Neural cell (in vitro differentiated cells): ENCODE measurements at regions not wholly inside any gene's neighbourhood (a gene's known extent, or its start where the extent isn't known, plus 50 kb on each side); places are given as distances from the start of the nearest gene placed in this dataset.

ENCODE experiments used
- CTCF ChIP-seq: fragments of 450-650 bp; IDR thresholded peaks from 2 replicates; pipeline ENCODE4 v1.5.1; 2014; ENCODE audit warnings: antibody characterized with exemption, mild to moderate bottlenecking, moderate library complexity; ENCODE audit not compliant: poor library complexity, severe bottlenecking
- EP300 ChIP-seq: fragments of 450-650 bp; conservative IDR thresholded peaks from 2 replicates; pipeline ENCODE4 v1.6.1; 2014; ENCODE audit warnings: antibody characterized with exemption, mild to moderate bottlenecking, moderate library complexity; ENCODE audit not compliant: poor library complexity, severe bottlenecking
- EZH2 ChIP-seq: fragments of 200-600, 300-800 bp; shearing (Covaris generic), sonication (generic); IDR thresholded peaks from 2 replicates; pipeline ENCODE4 v1.6.1; 2014; ENCODE audit warnings: antibody characterized with exemption, low read length, borderline replicate concordance, mild to moderate bottlenecking; ENCODE audit not compliant: insufficient read depth, poor library complexity, severe bottlenecking
- MXI1 ChIP-seq: fragments of 450-650 bp; conservative IDR thresholded peaks from 2 replicates; pipeline ENCODE4 v1.6.1; 2014; ENCODE audit warnings: antibody characterized with exemption, mild to moderate bottlenecking; ENCODE audit not compliant: poor library complexity, severe bottlenecking
- POLR2AphosphoS5 ChIP-seq: IDR thresholded peaks from 2 replicates; pipeline ENCODE4 v1.6.1; 2012
- RAD21 ChIP-seq: fragments of 450-650 bp; conservative IDR thresholded peaks from 2 replicates; pipeline ENCODE4 v1.6.1; 2014; ENCODE audit warnings: antibody characterized with exemption, mild to moderate bottlenecking, moderate library complexity
- SMC3 ChIP-seq: fragments of 450-650 bp; conservative IDR thresholded peaks from 2 replicates; pipeline ENCODE4 v1.6.1; 2014; ENCODE audit warnings: antibody characterized with exemption, mild to moderate bottlenecking, moderate library complexity; ENCODE audit not compliant: poor library complexity
- TAF1 ChIP-seq: IDR thresholded peaks from 2 replicates; pipeline ENCODE4 v1.6.1; 2012; ENCODE audit warnings: low read depth

- TF ChIP-seq TAF1 (no peak), CTCF (no peak), RAD21 (no peak), POLR2AphosphoS5 (no peak), MXI1 (no peak), EP300 (no peak), EZH2 (no peak), SMC3 (no peak)
Observed at GRCh38 chr11:134725716-134726639, 313.9 kb upstream of the B3GAT1 start.
